Testis (tissue), 2 donors: ENCODE measurements at regions not wholly inside any gene's neighbourhood (a gene's known extent, or its start where the extent isn't known, plus 50 kb on each side); places are given as distances from the start of the nearest gene placed in this dataset.

Source experiments
- DNase-seq: peaks from one replicate; pipeline ENCODE4 v3.0.0-alpha.2; 2019
- H3K27ac ChIP-seq, 2 donors: fragments of 200-600 bp; sonication (generic); one replicate each; pipeline ENCODE4 v1.5.1; 2019
- H3K27me3 ChIP-seq: fragments of 200-600 bp; sonication (generic); one replicate; pipeline ENCODE4 v1.5.1; 2019
- H3K36me3 ChIP-seq: fragments of 200-600 bp; sonication (generic); one replicate; pipeline ENCODE4 v1.5.1; 2017; ENCODE audit warnings: low read depth; ENCODE audit errors: missing control alignments
- H3K4me1 ChIP-seq: fragments of 200-600 bp; sonication (generic); one replicate; pipeline ENCODE4 v1.5.1; 2019
- H3K4me3 ChIP-seq, 2 donors: fragments of 200-600 bp; sonication (generic); one replicate each; pipeline ENCODE4 v1.5.1; 2017 to 2019
- H3K9me3 ChIP-seq: fragments of 200-600 bp; sonication (generic); one replicate; pipeline ENCODE4 v1.5.1; 2017
- POLR2A ChIP-seq: fragments of 450-650 bp; IDR thresholded peaks from one replicate; pipeline ENCODE4 v1.6.1; 2017; ENCODE audit warnings: antibody characterized with exemption, mild to moderate bottlenecking, moderate library complexity
- WGBS, 2 donors: methylation state at CpG; one replicate each; pipeline ENCODE4 v1.1.5; 2018; 5-methylcytosine and 5-hydroxymethylcytosine counted together
- intact Hi-C: fragments of 100-400 bp; cut with DNase I; formaldehyde crosslinking; loops from one replicate; pipeline ENCODE4 v1.15.1; 2023; ENCODE audit warnings: low total_unique reads
- TF ChIP-seq, protein P1 (sequence below), 3 experiments: fragments of 450-650 bp in 2 of 3; fragments of 200-600 bp in 1 of 3; sonication (generic) in 1 of 3; IDR thresholded peaks; one replicate each; pipeline ENCODE4 v1.5.1; 2016 to 2019; ENCODE audit warnings: antibody characterized with exemption in 3 of 3, mild to moderate bottlenecking in 2 of 3, moderate library complexity in 1 of 3

- H3K27me3 ChIP-seq = no peaks in the 10 kb centered on the region
- H3K4me1 ChIP-seq = no peaks in the 10 kb centered on the region
- 71 to 77% methylated on average over 2 of the region's 2 CpGs for WGBS, 2 donors
- no peak overlapping the region for H3K4me3 ChIP-seq
- H3K36me3 ChIP-seq = no peaks in the 10 kb centered on the region
- H3K9me3 ChIP-seq = no peaks in the 10 kb centered on the region
- intact Hi-C loops = no loop called here
- no peak for DNase-seq
- no peak overlapping the region for H3K27ac ChIP-seq
- TF ChIP-seq, protein P1, sequence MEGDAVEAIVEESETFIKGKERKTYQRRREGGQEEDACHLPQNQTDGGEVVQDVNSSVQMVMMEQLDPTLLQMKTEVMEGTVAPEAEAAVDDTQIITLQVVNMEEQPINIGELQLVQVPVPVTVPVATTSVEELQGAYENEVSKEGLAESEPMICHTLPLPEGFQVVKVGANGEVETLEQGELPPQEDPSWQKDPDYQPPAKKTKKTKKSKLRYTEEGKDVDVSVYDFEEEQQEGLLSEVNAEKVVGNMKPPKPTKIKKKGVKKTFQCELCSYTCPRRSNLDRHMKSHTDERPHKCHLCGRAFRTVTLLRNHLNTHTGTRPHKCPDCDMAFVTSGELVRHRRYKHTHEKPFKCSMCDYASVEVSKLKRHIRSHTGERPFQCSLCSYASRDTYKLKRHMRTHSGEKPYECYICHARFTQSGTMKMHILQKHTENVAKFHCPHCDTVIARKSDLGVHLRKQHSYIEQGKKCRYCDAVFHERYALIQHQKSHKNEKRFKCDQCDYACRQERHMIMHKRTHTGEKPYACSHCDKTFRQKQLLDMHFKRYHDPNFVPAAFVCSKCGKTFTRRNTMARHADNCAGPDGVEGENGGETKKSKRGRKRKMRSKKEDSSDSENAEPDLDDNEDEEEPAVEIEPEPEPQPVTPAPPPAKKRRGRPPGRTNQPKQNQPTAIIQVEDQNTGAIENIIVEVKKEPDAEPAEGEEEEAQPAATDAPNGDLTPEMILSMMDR (IDR thresholded peaks at IDR 0.05) = no peak
These were observed 220.0 kb downstream of the ABHD5 start for GRCh38 chr3:43910750-43911149.

GRCh38 chr3:43913036-43913948 is 222.6 kb downstream of the ABHD5 start:
- H3K27me3 ChIP-seq = no peaks in the 10 kb centered on the region
- WGBS, 2 donors = 88 to 90% methylated on average over 8 of the region's 8 CpGs
- no peak overlapping the region for H3K27ac ChIP-seq
- intact Hi-C loops = no loop called here
- no peaks in the 10 kb centered on the region for H3K4me1 ChIP-seq
- DNase-seq = no peak
- TF ChIP-seq POLR2A = no peak
- TF ChIP-seq, protein P1 (IDR thresholded peaks at IDR 0.05) = no peak
- H3K9me3 ChIP-seq = no peaks in the 10 kb centered on the region
- no peaks in the 10 kb centered on the region for H3K36me3 ChIP-seq
- H3K4me3 ChIP-seq = no peak overlapping the region

- no peak for DNase-seq
- H3K4me3 ChIP-seq = no peak overlapping the region
- TF ChIP-seq, protein P1 (IDR thresholded peaks at IDR 0.05) = no peak
- no peak for TF ChIP-seq POLR2A
- 93 to 94% methylated on average over 2 of the region's 2 CpGs for WGBS, 2 donors
- H3K27me3 ChIP-seq = no peaks in the 10 kb centered on the region
- no peak overlapping the region for H3K27ac ChIP-seq
- no peaks in the 10 kb centered on the region for H3K9me3 ChIP-seq
- intact Hi-C loops = no loop called here
- H3K36me3 ChIP-seq = no peaks in the 10 kb centered on the region
- no peaks in the 10 kb centered on the region for H3K4me1 ChIP-seq
These were observed 223.5 kb downstream of the ABHD5 start for GRCh38 chr3:43914269-43914668.

- 95 to 100% methylated on average over 1 of the region's 1 CpG for WGBS, 2 donors
These were observed 224.8 kb downstream of the ABHD5 start for GRCh38 chr3:43915546-43915945.

More at GRCh38 chr3:43915546-43915945, 224.8 kb downstream of the ABHD5 start:
- Histone ChIP-seq H3K9me3 (no peaks in the 10 kb centered on the region), H3K27ac (no peak overlapping the region), H3K4me3 (no peak overlapping the region), H3K4me1 (no peaks in the 10 kb centered on the region), H3K36me3 (no peaks in the 10 kb centered on the region), H3K27me3 (no peaks in the 10 kb centered on the region)
- intact Hi-C loops = no loop called here
- no peak for TF ChIP-seq POLR2A
- TF ChIP-seq, protein P1 (IDR thresholded peaks at IDR 0.05) = no peak
- no peak for DNase-seq
